ENCODE measurements at regions not wholly inside any gene's neighbourhood (a gene's known extent, or its start where the extent isn't known, plus 50 kb on each side); places are given as distances from the start of the nearest gene placed in this dataset.

GRCh38 chr13:61358599-61358998 lies 57.0 kb downstream of the PCDH20 start:
- ChIA-PET POLR2A (no interaction called here), CTCF (no interaction called here)
- no peak for TF ChIP-seq CTCF (IDR thresholded peaks at IDR 0.05; ENCODE audit: control extremely low read depth, extremely low read depth, low read depth, missing control alignments)
- DNase-seq (ENCODE audit: extremely low spot score), result no peak

GRCh38 chr13:61350341-61350740 lies 65.3 kb downstream of the PCDH20 start:
- DNase-seq (ENCODE audit: extremely low spot score), result no peak
- TF ChIP-seq CTCF (IDR thresholded peaks at IDR 0.05; ENCODE audit: control extremely low read depth, extremely low read depth, low read depth, missing control alignments), result no peak
- ChIA-PET POLR2A (no interaction called here), CTCF (no interaction called here)

GRCh38 chr13:61339054-61339621 lies 76.5 kb downstream of the PCDH20 start:
- no peak for TF ChIP-seq CTCF (IDR thresholded peaks at IDR 0.05; ENCODE audit: control extremely low read depth, extremely low read depth, low read depth, missing control alignments)
- CTCF ChIA-PET, result interaction anchor here (1.0 to 1.1 kb wide), 2 partner anchors 9 to 22 kb away, joined by 3 read pairs; no protein-coding TSS in a partner anchor
- no peak for DNase-seq (ENCODE audit: extremely low spot score)
- POLR2A ChIA-PET, result no interaction called here

- POLR2A ChIA-PET, result no interaction called here
- no peak for TF ChIP-seq CTCF (IDR thresholded peaks at IDR 0.05; ENCODE audit: control extremely low read depth, extremely low read depth, low read depth, missing control alignments)
- CTCF ChIA-PET, result no interaction called here
- no peak for DNase-seq (ENCODE audit: extremely low spot score)
These were observed 99.0 kb downstream of the PCDH20 start for GRCh38 chr13:61316647-61317046.

GRCh38 chr13:61294467-61295191 lies 121.0 kb downstream of the PCDH20 start:
- ChIA-PET POLR2A (no interaction called here), CTCF (no interaction called here)
- DNase-seq (ENCODE audit: extremely low spot score), result no peak
- no peak for TF ChIP-seq CTCF (IDR thresholded peaks at IDR 0.05; ENCODE audit: control extremely low read depth, extremely low read depth, low read depth, missing control alignments)

GRCh38 chr13:61286148-61286745 lies 129.4 kb downstream of the PCDH20 start:
- no peak for DNase-seq (ENCODE audit: extremely low spot score)
- ChIA-PET CTCF (interaction anchor here (1.0 to 1.2 kb wide), 4 partner anchors 9 to 126 kb away, joined by 3 read pairs; no protein-coding TSS in a partner anchor), POLR2A (no interaction called here)
- TF ChIP-seq CTCF (IDR thresholded peaks at IDR 0.05; ENCODE audit: control extremely low read depth, extremely low read depth, low read depth, missing control alignments), result no peak

Data from GM10248 (cell line).